GM18519 (cell line): ENCODE measurements at regions not wholly inside any gene's neighbourhood (a gene's known extent, or its start where the extent isn't known, plus 50 kb on each side); places are given as distances from the start of the nearest gene placed in this dataset.
A peak's percentile ranks its signal among the peaks of the same experiment; 100 is the strongest.
"Not testable (repeated sequence)": the region's sequence is repeated elsewhere in the genome, so short reads cannot be mapped to it uniquely, and the experiment has no call there.

Experiments used
- ATAC-seq: cut with Tn5 transposase; IDR thresholded peaks from one replicate; pipeline ENCODE4 v1.9.1; 2021; ENCODE audit warnings: mild to moderate bottlenecking, moderate library complexity; ENCODE audit not compliant: unreplicated experiment, low FRiP score

DNA sequence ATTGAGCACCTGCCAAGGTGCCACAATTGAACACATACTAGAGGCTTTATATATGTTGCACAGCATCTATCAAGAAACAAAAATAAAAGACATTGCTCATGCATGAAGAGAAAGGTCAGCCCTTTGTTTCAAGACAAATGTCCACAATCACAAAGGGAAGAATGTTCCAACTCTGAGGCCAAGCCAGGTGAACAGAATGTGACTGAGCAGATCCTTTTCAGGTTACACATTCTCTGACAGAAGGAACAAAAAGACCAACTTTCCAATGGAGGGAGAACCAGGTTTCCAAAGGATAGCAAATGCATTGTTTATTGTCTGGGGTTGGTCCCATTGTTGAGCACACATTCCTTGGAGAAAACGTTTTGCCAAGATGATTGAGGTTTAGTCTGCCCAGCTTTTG, 50.2 kb upstream of the FAM174B start:
- ATAC-seq = no peak

GRCh38 chr15:92706201-92706600, 50.6 kb upstream of the FAM174B start:
- no peak for ATAC-seq

DNA sequence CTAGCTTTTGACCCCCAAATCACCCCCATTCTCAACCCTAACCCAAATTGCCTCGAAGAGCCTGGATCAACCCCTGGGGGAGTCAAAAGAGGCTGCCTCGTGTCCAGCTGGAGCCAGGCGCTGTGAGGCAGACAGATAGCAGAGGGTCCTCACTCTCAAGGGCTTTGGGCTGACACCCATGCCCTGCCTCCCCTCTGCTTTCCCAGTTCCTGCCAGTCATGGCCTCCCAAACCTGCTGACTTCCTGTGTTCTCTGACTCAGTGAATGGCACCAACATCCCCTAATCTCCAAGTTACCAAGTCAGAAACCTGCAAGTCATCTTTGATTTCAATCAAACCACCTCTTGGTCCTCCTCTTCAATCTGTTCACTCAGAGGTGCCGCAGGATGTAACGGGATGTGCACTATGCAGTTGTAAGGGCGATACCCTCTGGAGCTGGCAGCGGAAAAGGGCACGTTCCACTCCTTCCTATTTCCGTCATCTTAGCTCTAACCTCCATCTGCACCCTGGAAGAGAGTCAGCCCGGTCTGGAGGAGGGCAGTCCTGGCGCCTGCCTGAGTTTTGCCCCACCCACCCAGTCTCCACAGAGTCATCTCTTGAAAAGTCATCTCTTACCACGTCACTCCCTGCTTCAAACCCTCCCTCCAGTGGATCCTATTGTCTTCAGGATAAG, 52.4 kb upstream of the FAM174B start:
- no peak for ATAC-seq

- ATAC-seq = no peak
These were observed 53.1 kb upstream of the FAM174B start for GRCh38 chr15:92708635-92709034.

DNA sequence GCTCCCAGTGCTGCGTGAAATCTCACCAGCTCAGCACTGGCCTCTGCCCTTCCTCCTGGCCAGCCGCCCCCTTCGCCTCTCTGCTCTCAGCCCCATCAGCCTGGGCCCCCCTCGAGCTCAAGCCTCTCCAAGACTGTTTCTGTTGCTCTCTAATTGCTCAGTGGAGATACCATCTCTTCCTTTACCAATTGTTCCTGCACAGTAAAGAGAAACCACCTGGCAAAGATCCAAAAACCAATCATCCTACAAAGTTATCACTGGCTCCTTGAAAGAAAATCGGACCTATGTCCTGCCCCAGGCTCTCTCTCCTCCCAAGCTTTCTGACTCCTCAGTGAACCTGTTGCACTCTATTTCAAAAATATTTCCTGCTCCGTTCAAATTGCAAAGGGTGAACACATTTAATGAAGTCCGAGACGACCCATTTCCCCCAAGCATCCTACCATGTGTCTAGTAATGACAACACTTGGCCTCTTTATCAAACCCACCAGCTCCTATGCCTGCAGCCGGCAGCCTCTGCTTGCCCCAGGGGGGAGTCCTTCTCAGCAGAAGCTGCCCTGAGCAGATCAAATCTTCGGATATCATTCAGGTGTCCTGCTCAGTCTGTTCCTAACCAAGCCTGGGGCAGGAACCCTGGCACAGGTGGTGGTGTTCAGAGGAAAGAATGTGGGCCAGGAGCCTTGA, 53.7 kb upstream of the FAM174B start:
- no peak for ATAC-seq

DNA sequence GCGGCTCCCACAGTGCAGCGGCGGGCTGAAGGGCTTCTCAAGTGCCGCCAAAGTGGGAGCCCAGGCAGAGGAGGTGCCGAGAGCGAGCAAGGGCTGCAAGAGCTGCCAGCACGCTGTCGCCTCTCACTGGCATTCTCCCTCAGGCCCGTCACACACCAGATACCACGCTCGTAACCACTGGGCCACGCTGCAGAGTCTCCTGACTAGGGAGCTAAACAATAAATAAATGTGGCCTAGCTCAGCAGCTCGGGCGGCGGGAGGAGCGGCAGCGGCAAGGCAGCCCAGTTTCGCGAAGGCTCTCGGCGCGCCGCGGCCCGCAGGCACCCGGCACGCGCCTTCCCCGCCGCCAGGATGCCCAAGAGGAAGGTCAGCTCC, 55.9 kb upstream of the FAM174B start:
- no peak for ATAC-seq

GRCh38 chr15:92714077-92714476, 58.5 kb upstream of the FAM174B start:
- no peak for ATAC-seq

DNA sequence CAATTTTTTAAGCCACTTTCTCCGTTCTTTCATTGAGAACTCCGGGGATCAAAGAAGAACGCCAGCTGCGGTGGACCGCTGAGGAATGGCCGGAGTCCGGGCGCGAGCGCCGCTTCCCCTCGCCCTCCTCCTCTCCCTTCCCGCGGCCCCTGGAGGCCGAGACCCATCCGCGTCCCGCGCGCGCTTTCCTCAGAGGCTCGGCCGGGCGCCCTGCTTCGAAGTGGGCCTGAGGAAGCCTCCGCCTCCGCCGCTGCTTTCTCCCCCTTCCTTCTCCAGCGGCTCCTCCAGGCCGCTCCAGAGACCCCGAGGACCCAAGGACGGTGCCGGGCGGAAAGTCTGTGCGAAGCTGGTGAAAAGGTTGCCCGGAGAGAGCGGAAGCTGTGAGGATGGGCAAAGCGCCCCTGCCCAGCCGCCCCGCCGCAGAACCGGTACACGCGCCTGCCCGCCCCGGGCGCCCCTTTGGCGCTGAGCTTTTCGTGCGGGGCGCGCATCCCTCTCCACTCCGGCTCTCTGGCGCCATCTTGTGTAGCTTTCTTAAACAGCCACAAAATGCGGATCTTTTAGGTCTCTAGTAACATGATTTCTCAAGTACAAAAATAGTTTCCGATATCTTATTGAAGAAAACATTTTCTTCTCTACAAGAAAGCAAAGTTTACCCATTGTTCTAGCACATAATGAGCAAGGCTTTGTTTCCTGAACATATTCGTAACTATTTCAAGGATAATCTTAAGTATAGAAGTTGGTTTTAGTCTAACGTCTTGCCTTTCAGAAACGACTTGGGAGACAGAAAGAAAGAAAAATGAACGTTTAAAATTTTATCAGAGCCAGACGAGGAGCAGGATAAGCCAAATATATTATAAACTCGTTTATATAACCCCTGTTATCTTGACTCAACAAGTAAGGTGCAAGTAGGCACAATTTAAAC, 59.2 kb upstream of the FAM174B start:
- peak; percentile 62 for ATAC-seq

GRCh38 chr15:92715758-92716157, 60.2 kb upstream of the FAM174B start:
- ATAC-seq = no peak

GRCh38 chr15:92719021-92719420, 63.4 kb upstream of the FAM174B start:
- no peak for ATAC-seq

DNA sequence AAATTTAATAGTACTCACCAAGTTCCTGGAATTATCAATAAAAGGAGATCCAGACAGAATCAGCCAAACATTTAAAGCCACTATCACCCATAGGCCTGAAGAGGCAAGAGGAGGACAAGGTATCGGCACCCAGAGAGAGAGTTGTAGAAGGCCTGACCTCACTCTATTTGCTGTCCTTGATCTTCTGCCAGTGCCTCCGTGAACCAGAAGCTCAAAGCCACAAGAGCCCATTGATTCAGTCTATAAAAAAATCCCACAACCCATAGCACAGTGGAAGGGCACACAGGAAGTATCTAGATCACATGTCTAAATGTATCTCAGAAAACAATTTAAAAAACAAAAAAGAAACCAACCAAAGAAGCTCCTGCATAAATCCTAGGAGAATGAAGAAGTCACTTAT, 68.6 kb upstream of the FAM174B start:
- no peak for ATAC-seq

DNA sequence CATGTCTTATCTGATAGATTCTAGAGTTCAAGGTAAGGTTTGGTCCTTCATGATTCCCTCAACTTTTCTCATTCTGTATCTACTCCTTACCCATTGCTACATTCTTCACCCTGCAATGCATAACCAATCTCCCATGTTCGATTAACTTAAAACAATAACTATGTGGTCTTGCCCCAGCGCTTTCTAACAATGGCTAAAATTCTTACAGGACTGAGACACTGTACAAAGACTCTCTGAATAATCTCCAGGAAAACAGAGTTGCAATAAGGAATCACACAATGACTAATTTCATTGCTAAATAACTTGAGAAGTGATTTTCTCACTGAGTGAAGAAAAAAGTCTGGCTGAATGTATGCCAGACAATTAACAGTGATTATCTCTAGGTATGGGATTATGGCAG, 69.6 kb upstream of the FAM174B start:
- ATAC-seq = no peak

GRCh38 chr15:92728266-92728665, 72.7 kb upstream of the FAM174B start:
- no peak for ATAC-seq

- no peak for ATAC-seq
These were observed 77.7 kb upstream of the FAM174B start for GRCh38 chr15:92733090-92733933.

DNA sequence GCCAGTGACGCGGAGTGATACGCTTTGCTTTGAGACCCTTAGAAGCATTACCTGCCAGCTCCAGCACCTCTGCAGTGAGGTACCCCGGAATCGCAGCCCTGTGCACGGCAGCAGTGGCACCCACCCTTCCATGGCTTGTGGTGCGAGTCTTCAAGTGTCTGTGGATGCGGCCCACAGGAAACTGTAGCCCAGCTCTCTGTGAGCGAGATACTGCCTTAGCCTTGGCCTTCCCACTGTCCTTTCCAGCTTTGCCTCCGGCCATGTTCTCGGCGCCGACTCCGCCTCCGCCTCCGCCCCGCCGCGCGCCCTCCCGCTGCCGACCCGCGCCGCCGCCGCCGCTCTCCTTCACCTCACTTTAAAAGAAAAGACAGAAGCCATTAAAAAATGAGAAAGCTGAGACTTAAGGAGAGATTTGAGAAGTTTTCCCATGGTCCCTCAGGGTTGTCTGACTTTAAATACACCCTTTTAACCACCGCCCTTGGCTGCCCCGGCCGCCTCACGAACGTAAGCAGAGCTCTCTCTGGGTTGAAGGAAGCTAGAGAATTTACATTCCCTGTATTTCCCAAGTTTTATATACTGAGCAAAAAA, 78.5 kb upstream of the FAM174B start:
- ATAC-seq = no peak

GRCh38 chr15:92739246-92739645, 83.7 kb upstream of the FAM174B start:
- not testable (repeated sequence) for ATAC-seq

DNA sequence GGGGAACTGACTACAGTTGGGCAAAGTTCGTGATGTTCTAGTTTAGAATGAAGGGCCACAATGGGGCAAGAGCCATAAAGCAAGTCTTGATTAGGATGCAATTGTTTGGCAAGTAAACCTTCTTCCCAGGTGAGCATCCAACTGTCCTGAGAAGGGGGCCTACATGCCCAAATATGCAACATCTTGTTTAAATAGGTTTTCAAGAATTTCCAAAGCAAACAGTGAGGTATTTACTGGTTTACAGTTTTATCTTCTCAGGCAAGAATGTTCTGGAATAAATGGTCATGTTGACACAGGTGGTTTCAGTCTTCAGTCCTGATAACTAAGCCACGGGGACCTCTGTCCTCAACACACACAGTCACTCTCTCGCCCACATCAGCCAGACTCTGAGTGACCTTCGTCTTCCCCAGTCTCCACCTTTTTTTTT, 90.3 kb upstream of the FAM174B start:
- ATAC-seq = no peak

- ATAC-seq = no peak
These were observed 91.5 kb upstream of the FAM174B start for GRCh38 chr15:92747047-92747446.

- ATAC-seq = no peak
These were observed 93.6 kb upstream of the FAM174B start for GRCh38 chr15:92749216-92749615.

DNA sequence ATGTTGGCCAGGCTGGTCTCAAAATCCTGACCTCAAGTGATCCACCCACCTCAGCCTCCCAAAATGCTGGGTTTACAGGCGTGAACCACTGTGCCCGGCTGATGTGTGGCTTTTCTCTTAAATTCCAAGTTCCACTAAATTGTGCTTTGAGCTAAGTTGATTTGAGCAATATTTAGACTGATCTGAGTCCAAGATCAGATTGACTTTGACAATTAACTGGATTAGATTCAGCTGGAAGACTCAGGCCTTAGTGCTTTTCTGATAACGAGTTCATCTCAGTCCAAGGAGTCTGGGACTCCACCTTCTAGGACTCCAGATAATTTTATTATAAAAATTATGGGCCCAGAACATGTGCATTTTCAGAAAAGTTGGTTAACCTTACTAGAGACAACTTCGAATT, 94.4 kb upstream of the FAM174B start:
- ATAC-seq = no peak
